GM12878 (cell line): ENCODE measurements at regions not wholly inside any gene's neighbourhood (a gene's known extent, or its start where the extent isn't known, plus 50 kb on each side); places are given as distances from the start of the nearest gene placed in this dataset.

ENCODE experiments used
- ATAC-seq: fragments of 200-7000 bp; cut with Tn5 transposase; 3 replicates; pipeline ENCODE4 v1.9.1; 2020; ENCODE audit warnings: mild to moderate bottlenecking, moderate library complexity
- BruUV-seq: library from RNA; stranded (reverse); fragments of 400-500 nt; replicated peaks from 2 replicates; lab custom pipeline; 2021; lab: Mats Ljungman, UMichigan
- CTCF ChIA-PET: fragments of 300-600 bp; sonication (Branson Sonifier 250); formaldehyde crosslinking; extraction: SDS; loops from one replicate; lab custom pipeline; 2021; ENCODE audit warnings: inconsistent platforms; lab: Yijun Ruan, JAX
- POLR2A ChIA-PET: fragments of 350-600 bp; formaldehyde crosslinking; extraction: SDS; loops from one replicate; lab custom pipeline; 2021; ENCODE audit warnings: inconsistent platforms; lab: Charles Lee
- RAD21 ChIA-PET: fragments of 300-600 bp; sonication (Branson Sonifier 250); formaldehyde crosslinking; loops from one replicate; lab custom pipeline; 2023; ENCODE audit warnings: antibody characterized with exemption; ENCODE audit not compliant: unreplicated experiment; lab: Charles Lee
- SMC1A ChIA-PET: fragments of 300-600 bp; sonication (Branson Sonifier 250); formaldehyde crosslinking; loops from one replicate; lab custom pipeline; 2023; ENCODE audit not compliant: unreplicated experiment, uncharacterized antibody; lab: Charles Lee
- DNase-seq: peaks from one replicate; pipeline ENCODE4 v3.0.0-alpha.2; 2011; ENCODE audit warnings: low read depth, low spot score
- FAIRE-seq: peaks from 3 replicates; lab custom pipeline; 2011; peaks lifted over from hg19 to GRCh38; lab: Jason Lieb, UNC
- H2AFZ ChIP-seq: 2 replicates; pipeline ENCODE4 v1.6.0; 2011; ENCODE audit warnings: low read depth, low read length, control low read depth; ENCODE audit not compliant: control insufficient read depth
- H3K27ac ChIP-seq: 2 replicates; pipeline ENCODE4 v1.5.1; 2011; ENCODE audit warnings: control low read depth; ENCODE audit not compliant: control insufficient read depth, insufficient read depth
- H3K27me3 ChIP-seq, 2 experiments: replicated peaks in 1 of 2; 2 replicates each; pipeline versions ENCODE4 v1.6.0 to v1.6.1; 2011; ENCODE audit warnings: low read length in 1 of 2; ENCODE audit not compliant: control insufficient read depth in 2 of 2, insufficient read depth in 2 of 2
- H3K36me3 ChIP-seq, 2 experiments: 2 replicates each; pipeline ENCODE4 v1.5.1; 2011; ENCODE audit warnings: low read length in 1 of 2; ENCODE audit not compliant: control insufficient read depth in 2 of 2, insufficient read depth in 2 of 2
- H3K4me1 ChIP-seq: 2 replicates; pipeline ENCODE4 v1.6.1; 2011; ENCODE audit warnings: mild to moderate bottlenecking, low read length, moderate library complexity, mixed read lengths; ENCODE audit not compliant: control insufficient read depth, insufficient read depth
- H3K4me2 ChIP-seq: 2 replicates; pipeline ENCODE4 v1.6.0; 2011; ENCODE audit warnings: control low read depth; ENCODE audit not compliant: control insufficient read depth, insufficient read depth
- H3K4me3 ChIP-seq: fragments of 200-600 bp; sonication (generic); 2 replicates; pipeline ENCODE4 v1.5.1; 2016
- H3K79me2 ChIP-seq: 2 replicates; pipeline ENCODE4 v1.6.0; 2011; ENCODE audit warnings: low read length; ENCODE audit not compliant: control insufficient read depth, insufficient read depth
- H3K9ac ChIP-seq: 2 replicates; pipeline ENCODE4 v1.8.0; 2011; ENCODE audit warnings: low read length, control low read depth, mixed read lengths; ENCODE audit not compliant: control insufficient read depth, insufficient read depth
- H3K9me3 ChIP-seq: replicated peaks from 3 replicates; pipeline ENCODE4 v1.5.1; 2011; ENCODE audit warnings: mild to moderate bottlenecking, low read length; ENCODE audit not compliant: control insufficient read depth, insufficient read depth
- H4K20me1 ChIP-seq: 2 replicates; pipeline ENCODE4 v1.6.0; 2011; ENCODE audit not compliant: control insufficient read depth, insufficient read depth
- MEF2A ChIP-seq: IDR thresholded peaks from 2 replicates; pipeline ENCODE4 v1.6.1; 2011; ENCODE audit warnings: low read depth, mild to moderate bottlenecking, low read length, moderate library complexity; ENCODE audit not compliant: insufficient read depth
- NFIC ChIP-seq: IDR thresholded peaks from 2 replicates; pipeline ENCODE4 v1.6.1; 2012; ENCODE audit warnings: low read depth, mild to moderate bottlenecking, inconsistent platforms, low read length, moderate library complexity
- PBX3 ChIP-seq: IDR thresholded peaks from 2 replicates; pipeline ENCODE4 v1.6.1; 2011; ENCODE audit warnings: mild to moderate bottlenecking, low read depth, low read length, moderate library complexity; ENCODE audit not compliant: insufficient replicate concordance
- PKNOX1 ChIP-seq: fragments of 450-650 bp; IDR thresholded peaks from 2 replicates; pipeline ENCODE4 v1.6.1; 2016; ENCODE audit warnings: mild to moderate bottlenecking
- POU2F2 ChIP-seq: IDR thresholded peaks from 3 replicates; pipeline ENCODE4 v1.6.1; 2011; ENCODE audit warnings: low read depth, mild to moderate bottlenecking, low read length, borderline replicate concordance
- RBBP5 ChIP-seq: fragments of 200-600 bp; sonication (generic); conservative IDR thresholded peaks from 2 replicates; pipeline ENCODE4 v1.6.1; 2016
- ZNF384 ChIP-seq: IDR thresholded peaks from 2 replicates; pipeline ENCODE4 v1.6.1; 2012; ENCODE audit warnings: low read depth, mild to moderate bottlenecking, low read length, improper control_type of control experiment, borderline replicate concordance
- WGBS: methylation state at CpG from one replicate; pipeline ENCODE4 v1.1.6; 2016; ENCODE audit warnings: low lambda C conversion rate; ENCODE audit not compliant: insufficient replicate concordance, insufficient coverage; ENCODE audit errors: missing lambda C conversion rate; 5-methylcytosine and 5-hydroxymethylcytosine counted together
- in situ Hi-C: fragments of 300-500 bp; cut with MboI; formaldehyde crosslinking; loops from 9 replicates; pipeline ENCODE4 v1.14.3; 2018; ENCODE audit warnings: mixed read lengths
- intact Hi-C: fragments of 100-400 bp; cut with micrococcal nuclease; formaldehyde crosslinking; loops from one replicate; pipeline ENCODE4 v1.14.2; 2022; ENCODE audit not compliant: unreplicated experiment

- Histone ChIP-seq H3K27me3 (no peaks in the 10 kb centered on the region), H3K9me3 (no peaks in the 10 kb centered on the region), H2AFZ (no peak overlapping the region), H3K9ac (no peak overlapping the region), H3K36me3 (no peaks in the 10 kb centered on the region), H3K4me3 (no peak overlapping the region), H4K20me1 (no peaks in the 10 kb centered on the region), H3K27ac (no peak overlapping the region), H3K4me1 (no peaks in the 10 kb centered on the region), H3K4me2 (no peak overlapping the region), H3K79me2 (no peaks in the 10 kb centered on the region)
- WGBS: 24% methylated on average over 3 of the region's 3 CpGs
- CTCF ChIA-PET: interaction anchor here (0.8 kb wide), 1 partner anchor 9 kb away, joined by 3 read pairs; no protein-coding TSS in a partner anchor
- RAD21 ChIA-PET: no interaction called here
- TF ChIP-seq MEF2A (no peak), NFIC (0 out of 2 replicates have a peak, but pooled peaks have one; percentile 17)
- POLR2A ChIA-PET: interaction anchor here (0.5 kb wide), 1 partner anchor 1848 kb away, joined by 3 read pairs; no protein-coding TSS in a partner anchor
- FAIRE-seq (no peak), DNase-seq (no peak), ATAC-seq (no peak)
- no TSS peak for BruUV-seq
- intact Hi-C loops (no loop called here), in situ Hi-C loops (no loop called here)
- SMC1A ChIA-PET: interaction anchor here (0.9 kb wide), 1 partner anchor 46 kb away, joined by 3 read pairs; no protein-coding TSS in a partner anchor
Measured at GRCh38 chr6:140817176-140817575, 1315.5 kb upstream of the GJE1 start.

- TF ChIP-seq PKNOX1: no peak
- no peak for TF ChIP-seq ZNF384
- TF ChIP-seq RBBP5: no peak
- no peak for TF ChIP-seq PBX3
- no peak for TF ChIP-seq POU2F2
- no peaks in the 10 kb centered on the region for H3K79me2 ChIP-seq
- ChIA-PET RAD21 (no interaction called here), POLR2A (interaction anchor here (0.5 kb wide), 1 partner anchor 1847 kb away, joined by 3 read pairs; no protein-coding TSS in a partner anchor), SMC1A (interaction anchor here (0.9 kb wide), 1 partner anchor 47 kb away, joined by 3 read pairs; no protein-coding TSS in a partner anchor), CTCF (interaction anchor here (0.8 kb wide), 1 partner anchor 10 kb away, joined by 3 read pairs; no protein-coding TSS in a partner anchor)
- H3K4me1 ChIP-seq: no peaks in the 10 kb centered on the region
- H3K27ac ChIP-seq: no peak overlapping the region
- no peak overlapping the region for H3K4me3 ChIP-seq
- no peak overlapping the region for H3K4me2 ChIP-seq
- ATAC-seq: no peak
- in situ Hi-C loops (no loop called here), intact Hi-C loops (no loop called here)
- no peak for DNase-seq
- no peaks in the 10 kb centered on the region for H3K9me3 ChIP-seq
- H3K27me3 ChIP-seq: no peaks in the 10 kb centered on the region
- no peak for FAIRE-seq
- BruUV-seq: no TSS peak
- H3K9ac ChIP-seq: no peak overlapping the region
- 0% methylated on average over 3 of the region's 3 CpGs for WGBS
- H4K20me1 ChIP-seq: no peaks in the 10 kb centered on the region
- H2AFZ ChIP-seq: no peak overlapping the region
- H3K36me3 ChIP-seq: no peaks in the 10 kb centered on the region
Measured at GRCh38 chr6:140816681-140817080, 1316.0 kb upstream of the GJE1 start.
